GM23248 (cell line): ENCODE measurements at regions not wholly inside any gene's neighbourhood (a gene's known extent, or its start where the extent isn't known, plus 50 kb on each side); places are given as distances from the start of the nearest gene placed in this dataset.

Source experiments
- DNase-seq: peaks from one replicate; pipeline ENCODE4 v3.0.0-alpha.2; 2015
- H2AFZ ChIP-seq: fragments of 200-600 bp; sonication (generic); 2 replicates; pipeline ENCODE4 v1.6.1; 2016; ENCODE audit warnings: antibody characterized with exemption
- H3F3A ChIP-seq: fragments of 200-600 bp; sonication (generic); 2 replicates; pipeline ENCODE4 v1.6.1; 2016; ENCODE audit warnings: mild to moderate bottlenecking, antibody characterized with exemption, mixed run types; ENCODE audit not compliant: insufficient read depth
- H3K27ac ChIP-seq: fragments of 200-600 bp; sonication (generic); 2 replicates; pipeline ENCODE4 v1.5.1; 2016; ENCODE audit warnings: mild to moderate bottlenecking
- H3K27me3 ChIP-seq: fragments of 200-600 bp; sonication (generic); replicated peaks from 2 replicates; pipeline ENCODE4 v1.6.1; 2016; ENCODE audit warnings: mild to moderate bottlenecking; ENCODE audit not compliant: insufficient read depth
- H3K36me3 ChIP-seq: fragments of 200-600 bp; sonication (generic); 2 replicates; pipeline ENCODE4 v1.6.1; 2016; ENCODE audit warnings: low read depth, mild to moderate bottlenecking
- H3K4me1 ChIP-seq: fragments of 200-600 bp; sonication (generic); 2 replicates; pipeline ENCODE4 v1.6.1; 2016; ENCODE audit warnings: mild to moderate bottlenecking; ENCODE audit not compliant: insufficient read depth
- H3K4me2 ChIP-seq: fragments of 200-600 bp; sonication (generic); one replicate; pipeline ENCODE4 v1.6.1; 2016; ENCODE audit warnings: mild to moderate bottlenecking; ENCODE audit not compliant: unreplicated experiment
- H3K4me3 ChIP-seq: fragments of 200-600 bp; sonication (generic); 2 replicates; pipeline ENCODE4 v1.5.1; 2016; ENCODE audit warnings: mild to moderate bottlenecking
- H3K79me2 ChIP-seq: fragments of 200-600 bp; sonication (generic); 2 replicates; pipeline ENCODE4 v1.6.1; 2016; ENCODE audit warnings: mild to moderate bottlenecking; ENCODE audit not compliant: insufficient read depth
- H3K9ac ChIP-seq: fragments of 200-600 bp; sonication (generic); 2 replicates; pipeline ENCODE4 v1.6.1; 2016; ENCODE audit warnings: mild to moderate bottlenecking
- H3K9me2 ChIP-seq: fragments of 200-600 bp; sonication (generic); 2 replicates; pipeline ENCODE4 v1.6.1; 2016; ENCODE audit warnings: mixed run types, mild to moderate bottlenecking, moderate library complexity; ENCODE audit not compliant: insufficient read depth
- H3K9me3 ChIP-seq: fragments of 200-600 bp; sonication (generic); one replicate; pipeline ENCODE4 v1.6.1; 2017; ENCODE audit warnings: low read depth
- H4K20me1 ChIP-seq: fragments of 200-600 bp; sonication (generic); 2 replicates; pipeline ENCODE4 v1.6.0; 2016; ENCODE audit not compliant: insufficient read depth
- EZH2 ChIP-seq: fragments of 200-600 bp; sonication (generic); IDR thresholded peaks from 2 replicates; pipeline ENCODE4 v1.6.1; 2018; ENCODE audit warnings: antibody characterized with exemption, mild to moderate bottlenecking; ENCODE audit not compliant: insufficient read depth, poor library complexity, severe bottlenecking
- EZH2phosphoT487 ChIP-seq: fragments of 200-600 bp; sonication (generic); IDR thresholded peaks from 2 replicates; pipeline ENCODE4 v1.6.1; 2018; ENCODE audit warnings: antibody characterized with exemption, moderate library complexity, mild to moderate bottlenecking, low read depth; ENCODE audit not compliant: insufficient read depth
- WGBS, 2 experiments: methylation state at CpG; one replicate each; pipeline ENCODE4 v1.1.6; 2015 to 2017; ENCODE audit warnings: low lambda C conversion rate in 2 of 2, low coverage in 1 of 2; ENCODE audit errors: missing lambda C conversion rate in 2 of 2; 5-methylcytosine and 5-hydroxymethylcytosine counted together
- in situ Hi-C: fragments of 300-500 bp; cut with MboI; formaldehyde crosslinking; loops from 2 replicates; pipeline ENCODE4 v1.15.0; 2020

- TF ChIP-seq EZH2phosphoT487 (no peak), EZH2 (no peak)
- Histone ChIP-seq H3K4me2 (no peak overlapping the region), H3K4me1 (peaks cover 32% of the 10 kb centered on the region), H3K36me3 (no peaks in the 10 kb centered on the region), H4K20me1 (no peaks in the 10 kb centered on the region), H3K9me2 (no peaks in the 10 kb centered on the region), H3F3A (peaks cover 25% of the 10 kb centered on the region), H2AFZ (no peak overlapping the region), H3K27me3 (no peaks in the 10 kb centered on the region), H3K9ac (no peak overlapping the region), H3K9me3 (no peaks in the 10 kb centered on the region), H3K4me3 (no peak overlapping the region), H3K27ac (no peak overlapping the region), H3K79me2 (no peaks in the 10 kb centered on the region)
- in situ Hi-C loops: no loop called here
- DNase-seq: peak; percentile 35
Observed at GRCh38 chr2:217099561-217099960, 239.7 kb upstream of the TNP1 start.

GRCh38 chr2:217098435-217098834 lies 238.6 kb upstream of the TNP1 start:
- Histone ChIP-seq H4K20me1 (no peaks in the 10 kb centered on the region), H3K79me2 (no peaks in the 10 kb centered on the region), H3K27me3 (no peaks in the 10 kb centered on the region), H3F3A (peaks cover 13% of the 10 kb centered on the region), H2AFZ (no peak overlapping the region), H3K36me3 (no peaks in the 10 kb centered on the region), H3K4me3 (no peak overlapping the region), H3K9ac (no peak overlapping the region), H3K4me1 (peaks cover 21% of the 10 kb centered on the region), H3K9me2 (no peaks in the 10 kb centered on the region), H3K4me2 (no peak overlapping the region), H3K9me3 (no peaks in the 10 kb centered on the region), H3K27ac (no peak overlapping the region)
- in situ Hi-C loops: no loop called here
- DNase-seq: no peak
- 91 to 96% methylated on average over 5 of the region's 5 CpGs for WGBS, 2 experiments
- no peak for TF ChIP-seq EZH2phosphoT487

GRCh38 chr2:217097346-217097745 lies 237.5 kb upstream of the TNP1 start:
- Histone ChIP-seq H3K27me3 (no peaks in the 10 kb centered on the region), H3K4me2 (no peak overlapping the region), H3K27ac (no peak overlapping the region), H3K9me2 (no peaks in the 10 kb centered on the region), H3K9ac (no peak overlapping the region), H2AFZ (no peak overlapping the region), H3K36me3 (no peaks in the 10 kb centered on the region), H3K79me2 (no peaks in the 10 kb centered on the region), H3K9me3 (no peaks in the 10 kb centered on the region), H4K20me1 (no peaks in the 10 kb centered on the region), H3K4me1 (peaks cover 10% of the 10 kb centered on the region; the same call in 1 of the 2 replicates), H3F3A (peaks cover 2% of the 10 kb centered on the region; the same call in 1 of the 2 replicates), H3K4me3 (no peak overlapping the region)
- WGBS, 2 experiments: 93 to 95% methylated on average over 2 of the region's 2 CpGs
- no peak for DNase-seq
- in situ Hi-C loops: no loop called here
- no peak for TF ChIP-seq EZH2phosphoT487
- TF ChIP-seq EZH2: no peak

DNA sequence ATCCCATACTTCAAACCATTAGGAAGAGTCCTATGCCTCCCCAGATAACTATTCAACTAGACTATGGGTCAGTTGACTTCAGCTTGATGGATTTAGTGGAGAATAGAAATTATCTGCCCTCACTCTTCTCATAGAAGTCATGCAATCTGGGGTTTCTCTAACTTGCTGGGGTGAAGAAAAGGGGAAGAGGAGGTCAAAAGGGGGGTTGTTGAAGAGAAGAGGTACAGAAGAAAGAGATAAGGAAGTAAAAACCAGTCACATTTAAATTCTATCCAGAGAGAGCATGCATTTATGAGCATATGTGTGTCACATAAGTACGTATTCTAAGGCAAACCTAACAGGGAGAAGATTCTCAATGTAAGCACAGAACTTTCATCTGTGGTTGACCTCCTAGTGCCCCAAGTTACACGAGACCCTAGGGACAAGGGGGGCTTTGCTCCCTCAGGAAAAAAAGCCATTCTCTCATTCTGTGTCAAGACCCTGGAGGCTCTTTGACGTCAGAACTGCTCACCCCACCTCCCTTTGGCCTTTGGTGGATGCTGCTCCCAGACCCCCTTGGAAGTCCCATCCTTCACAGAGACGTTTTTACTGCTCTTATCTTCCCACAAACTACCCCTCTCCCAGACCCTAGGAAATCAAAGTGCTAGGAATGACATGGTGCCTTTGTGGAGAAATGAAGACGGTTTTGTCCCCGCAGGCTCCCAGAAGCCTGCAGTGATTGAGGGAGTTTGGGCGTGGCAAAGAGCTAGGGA lies 236.8 kb upstream of the TNP1 start:
- Histone ChIP-seq H2AFZ (no peak overlapping the region), H3F3A (no peaks in the 10 kb centered on the region), H3K79me2 (no peaks in the 10 kb centered on the region), H3K4me2 (no peak overlapping the region), H3K4me3 (no peak overlapping the region), H3K27me3 (no peaks in the 10 kb centered on the region), H3K9me2 (no peaks in the 10 kb centered on the region), H3K9ac (no peak overlapping the region), H3K4me1 (peaks cover 9% of the 10 kb centered on the region; the same call in 1 of the 2 replicates), H4K20me1 (no peaks in the 10 kb centered on the region), H3K9me3 (no peaks in the 10 kb centered on the region), H3K27ac (no peak overlapping the region), H3K36me3 (no peaks in the 10 kb centered on the region)
- no peak for TF ChIP-seq EZH2
- TF ChIP-seq EZH2phosphoT487: no peak
- in situ Hi-C loops: no loop called here
- 80 to 84% methylated on average over 7 of the region's 7 CpGs for WGBS, 2 experiments
- DNase-seq: no peak
